CD14-positive monocyte (primary cell): ENCODE measurements at regions not wholly inside any gene's neighbourhood (a gene's known extent, or its start where the extent isn't known, plus 50 kb on each side); places are given as distances from the start of the nearest gene placed in this dataset.

Experiments used
- DNase-seq, 3 donors: peaks; one replicate each; pipeline ENCODE4 v3.0.0-alpha.2; 2011 to 2022
- H2AFZ ChIP-seq: 2 replicates; pipeline ENCODE4 v1.6.0; 2012; ENCODE audit warnings: mild to moderate bottlenecking, low read depth, low read length, inconsistent platforms; ENCODE audit not compliant: insufficient read depth, poor library complexity, severe bottlenecking
- H3K27ac ChIP-seq, 2 donors: 1 replicate in 1 of 2; 2 replicates in 1 of 2; pipeline ENCODE4 v1.5.1; 2012 to 2013; ENCODE audit warnings: low read length in 2 of 2, control low read depth in 1 of 2, inconsistent platforms in 1 of 2, low read depth in 1 of 2, mild to moderate bottlenecking in 1 of 2
- H3K27me3 ChIP-seq, 2 donors: one replicate each; pipeline versions ENCODE4 v1.6.0 to v1.6.1; 2011 to 2013; ENCODE audit warnings: low read length in 2 of 2; ENCODE audit not compliant: control insufficient read depth in 2 of 2, insufficient read depth in 2 of 2
- H3K36me3 ChIP-seq, 2 donors: replicated peaks in 1 of 2; 1 replicate in 1 of 2; 2 replicates in 1 of 2; pipeline versions ENCODE4 v1.5.1 to v1.6.1; 2012 to 2013; ENCODE audit warnings: low read length in 2 of 2, control low read depth in 1 of 2, inconsistent platforms in 1 of 2, mild to moderate bottlenecking in 1 of 2; ENCODE audit not compliant: insufficient read depth in 2 of 2, control insufficient read depth in 1 of 2
- H3K4me1 ChIP-seq, 2 donors: 1 replicate in 1 of 2; 2 replicates in 1 of 2; pipeline versions ENCODE4 v1.5.1 to v1.6.1; 2012 to 2013; ENCODE audit warnings: low read length in 2 of 2, control low read depth in 1 of 2, inconsistent platforms in 1 of 2, mild to moderate bottlenecking in 1 of 2, moderate library complexity in 1 of 2; ENCODE audit not compliant: insufficient read depth in 2 of 2, control insufficient read depth in 1 of 2
- H3K4me2 ChIP-seq: replicated peaks from 2 replicates; pipeline ENCODE3; 2012; ENCODE audit warnings: low read length, moderate library complexity, mild to moderate bottlenecking; ENCODE audit not compliant: poor library complexity, severe bottlenecking; ENCODE audit errors: extremely low read depth
- H3K4me3 ChIP-seq, 3 experiments: fragments of 200-600 bp in 1 of 3; sonication (generic) in 1 of 3; replicated peaks in 1 of 3; 1 replicate in 2 of 3; 2 replicates in 1 of 3; pipeline ENCODE4 v1.5.1; 2011 to 2013; ENCODE audit warnings: low read length in 3 of 3, mild to moderate bottlenecking in 3 of 3, control low read depth in 2 of 3, low read depth in 2 of 3, inconsistent platforms in 1 of 3, moderate library complexity in 1 of 3
- H3K79me2 ChIP-seq: 2 replicates; pipeline ENCODE4 v1.6.0; 2012; ENCODE audit warnings: mild to moderate bottlenecking, control low read depth, inconsistent platforms, low read length, moderate library complexity; ENCODE audit not compliant: insufficient read depth
- H3K9ac ChIP-seq: 2 replicates; pipeline ENCODE4 v1.6.0; 2017; ENCODE audit warnings: low read length, mild to moderate bottlenecking; ENCODE audit not compliant: insufficient read depth, poor library complexity, severe bottlenecking
- H3K9me3 ChIP-seq, 2 donors: replicated peaks in 1 of 2; 1 replicate in 1 of 2; 2 replicates in 1 of 2; pipeline versions ENCODE4 v1.5.1 to v1.6.1; 2012 to 2013; ENCODE audit warnings: low read length in 2 of 2, control low read depth in 1 of 2; ENCODE audit not compliant: control insufficient read depth in 1 of 2, insufficient read depth in 1 of 2
- H4K20me1 ChIP-seq: 2 replicates; pipeline ENCODE4 v1.6.0; 2012; ENCODE audit warnings: mild to moderate bottlenecking, low read length, control low read depth, moderate library complexity; ENCODE audit not compliant: insufficient read depth
- H3K27ac Mint-ChIP-seq, 7 donors: one replicate each; pipeline ENCODE4 v1.8.0; 2020; ENCODE audit warnings: mild to moderate bottlenecking in 7 of 7, mixed read lengths in 7 of 7, moderate library complexity in 6 of 7, inconsistent platforms in 2 of 7
- H3K27me3 Mint-ChIP-seq, 3 donors: one replicate each; pipeline ENCODE4 v1.8.0; 2021 to 2022; ENCODE audit warnings: low read depth in 3 of 3, mild to moderate bottlenecking in 3 of 3, mixed read lengths in 3 of 3, moderate library complexity in 3 of 3, inconsistent platforms in 1 of 3
- H3K36me3 Mint-ChIP-seq, 2 donors: one replicate each; pipeline ENCODE4 v1.8.0; 2020; ENCODE audit warnings: mixed read lengths in 2 of 2, inconsistent platforms in 1 of 2, mild to moderate bottlenecking in 1 of 2
- H3K4me1 Mint-ChIP-seq: one replicate; pipeline ENCODE4 v1.8.0; 2020; ENCODE audit warnings: mild to moderate bottlenecking, mixed read lengths
- H3K4me3 Mint-ChIP-seq, 2 donors: one replicate each; pipeline ENCODE4 v1.8.0; 2020; ENCODE audit warnings: mild to moderate bottlenecking in 2 of 2, mixed read lengths in 2 of 2, moderate library complexity in 1 of 2
- H3K9me3 Mint-ChIP-seq, 7 donors: one replicate each; pipeline ENCODE4 v1.8.0; 2020 to 2022; ENCODE audit warnings: mixed read lengths in 7 of 7, mild to moderate bottlenecking in 6 of 7, moderate library complexity in 6 of 7, inconsistent platforms in 2 of 7
- CTCF ChIP-seq: fragments of 200-600 bp; IDR thresholded peaks from one replicate; pipeline ENCODE4 v1.8.0; 2022; ENCODE audit warnings: antibody characterized with exemption, mild to moderate bottlenecking
- WGBS: methylation state at CpG from one replicate; pipeline ENCODE4 v1.1.5; 2013; ENCODE audit warnings: missing lambda C conversion rate; ENCODE audit not compliant: insufficient coverage; 5-methylcytosine and 5-hydroxymethylcytosine counted together
- intact Hi-C, 2 donors: fragments of 100-400 bp; cut with micrococcal nuclease; formaldehyde crosslinking; loops; one replicate each; pipeline versions ENCODE4 v1.15.0 to v1.15.1; 2023

DNA sequence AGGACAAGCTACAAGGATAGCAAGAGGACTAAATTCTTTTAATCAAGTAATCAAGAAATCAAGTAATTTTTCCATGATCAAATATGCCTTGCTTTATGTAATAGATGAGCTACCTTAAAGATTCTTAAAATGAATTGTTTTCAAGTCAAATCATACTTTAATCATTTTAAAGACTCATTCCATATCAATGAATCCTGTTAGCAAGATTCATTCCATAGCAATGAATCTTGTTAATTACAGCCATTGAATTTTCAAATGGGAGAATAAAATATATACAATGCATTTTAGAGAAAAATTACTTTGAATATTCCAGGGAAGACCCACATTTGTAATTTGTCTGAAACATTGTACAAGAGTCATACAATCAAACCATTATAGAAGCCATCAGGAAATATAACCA is 145.7 kb downstream of the RFX6 start:
- no peaks in the 10 kb centered on the region for H3K36me3 Mint-ChIP-seq
- Histone ChIP-seq H3K4me3 (no peak overlapping the region), H3K27me3 (no peaks in the 10 kb centered on the region), H3K36me3 (no peaks in the 10 kb centered on the region), H3K4me2 (no peak overlapping the region), H3K79me2 (no peaks in the 10 kb centered on the region), H3K9me3 (no peaks in the 10 kb centered on the region), H3K4me1 (no peaks in the 10 kb centered on the region), H3K27ac (no peak overlapping the region), H3K9ac (no peak overlapping the region), H2AFZ (no peak overlapping the region), H4K20me1 (no peaks in the 10 kb centered on the region)
- no peak overlapping the region for H3K27ac Mint-ChIP-seq
- intact Hi-C loops = no loop called here
- TF ChIP-seq CTCF = no peak
- DNase-seq = no peak
- H3K4me1 Mint-ChIP-seq = no peaks in the 10 kb centered on the region
- peaks cover 0 to 4% (median 0%) of the 10 kb centered on the region in 7 donors for H3K9me3 Mint-ChIP-seq
- no peak overlapping the region for H3K4me3 Mint-ChIP-seq
- no peaks in the 10 kb centered on the region for H3K27me3 Mint-ChIP-seq

- Histone ChIP-seq H3K9me3 (no peaks in the 10 kb centered on the region), H2AFZ (no peak overlapping the region), H3K27me3 (no peaks in the 10 kb centered on the region), H3K79me2 (no peaks in the 10 kb centered on the region), H4K20me1 (no peaks in the 10 kb centered on the region), H3K9ac (no peak overlapping the region), H3K4me2 (no peak overlapping the region), H3K36me3 (no peaks in the 10 kb centered on the region), H3K4me1 (no peaks in the 10 kb centered on the region), H3K27ac (no peak overlapping the region), H3K4me3 (no peak overlapping the region)
- no peaks in the 10 kb centered on the region for H3K9me3 Mint-ChIP-seq
- TF ChIP-seq CTCF = no peak
- no peaks in the 10 kb centered on the region for H3K4me1 Mint-ChIP-seq
- 64% methylated on average over 2 of the region's 5 CpGs for WGBS
- H3K27me3 Mint-ChIP-seq = no peaks in the 10 kb centered on the region
- no peaks in the 10 kb centered on the region for H3K36me3 Mint-ChIP-seq
- intact Hi-C loops = no loop called here
- no peak overlapping the region for H3K27ac Mint-ChIP-seq
- DNase-seq = no peak
- no peak overlapping the region for H3K4me3 Mint-ChIP-seq
These were observed 148.3 kb downstream of the RFX6 start for GRCh38 chr6:117025310-117025709.
